AG10803 (cell line): ENCODE measurements at regions not wholly inside any gene's neighbourhood (a gene's known extent, or its start where the extent isn't known, plus 50 kb on each side); places are given as distances from the start of the nearest gene placed in this dataset.

ENCODE experiments used
- DNase-seq: peaks from one replicate; pipeline ENCODE4 v3.0.0; 2010; ENCODE audit warnings: low read depth
- H3K4me3 ChIP-seq: 2 replicates; pipeline ENCODE4 v1.5.1; 2011; ENCODE audit warnings: mild to moderate bottlenecking, low read length, control low read depth
- CTCF ChIP-seq: conservative IDR thresholded peaks from 2 replicates; pipeline ENCODE4 v1.5.1; 2011; ENCODE audit warnings: mild to moderate bottlenecking, low read length, control low read depth, inconsistent platforms

- no peak for DNase-seq
- no peak overlapping the region for H3K4me3 ChIP-seq
- no peak for TF ChIP-seq CTCF
These were observed 162.6 kb downstream of the PRKX start for GRCh38 chrX:3550871-3551270.

- no peak for DNase-seq
- TF ChIP-seq CTCF = no peak
- no peak overlapping the region for H3K4me3 ChIP-seq
These were observed 163.2 kb downstream of the PRKX start for GRCh38 chrX:3550160-3550751.

GRCh38 chrX:3549411-3549911 lies 164.0 kb downstream of the PRKX start:
- H3K4me3 ChIP-seq = peak overlapping the region; percentile 53
- DNase-seq = peak; percentile 66
- TF ChIP-seq CTCF = 0 out of 2 replicates have a peak, but pooled peaks have one; percentile 2

GRCh38 chrX:3548765-3549391 lies 164.6 kb downstream of the PRKX start:
- TF ChIP-seq CTCF = peak; percentile 52
- peak; percentile 89 for DNase-seq
- peak overlapping the region; percentile 53 for H3K4me3 ChIP-seq

GRCh38 chrX:3545901-3546300 lies 167.5 kb downstream of the PRKX start:
- no peak overlapping the region for H3K4me3 ChIP-seq
- DNase-seq = peak; percentile 61
- no peak for TF ChIP-seq CTCF

GRCh38 chrX:3541336-3541735 lies 172.1 kb downstream of the PRKX start:
- TF ChIP-seq CTCF = no peak
- no peak overlapping the region for H3K4me3 ChIP-seq
- peak; percentile 61 for DNase-seq

GRCh38 chrX:3540105-3540504 lies 173.3 kb downstream of the PRKX start:
- no peak for TF ChIP-seq CTCF
- no peak for DNase-seq

More at GRCh38 chrX:3540105-3540504, 173.3 kb downstream of the PRKX start:
- no peak overlapping the region for H3K4me3 ChIP-seq
